Neural crest cell (in vitro differentiated cells): ENCODE measurements at regions not wholly inside any gene's neighbourhood (a gene's known extent, or its start where the extent isn't known, plus 50 kb on each side); places are given as distances from the start of the nearest gene placed in this dataset.

Experiments used
- DNase-seq: peaks from one replicate; pipeline ENCODE4 v3.0.0; 2021; ENCODE audit warnings: low read depth, mixed read lengths, low spot score
- H3K27ac Mint-ChIP-seq: one replicate; pipeline ENCODE4 v1.8.0; 2021; ENCODE audit warnings: mild to moderate bottlenecking, mixed read lengths; ENCODE audit not compliant: unreplicated experiment
- H3K27me3 Mint-ChIP-seq: 2 replicates; pipeline ENCODE4 v1.8.0; 2021; ENCODE audit warnings: low read depth, mild to moderate bottlenecking, mixed read lengths
- H3K36me3 Mint-ChIP-seq: 2 replicates; pipeline ENCODE4 v1.8.0; 2021; ENCODE audit warnings: low read depth, mild to moderate bottlenecking, mixed read lengths
- H3K4me1 Mint-ChIP-seq: 2 replicates; pipeline ENCODE4 v1.8.0; 2021; ENCODE audit warnings: mixed read lengths
- H3K4me3 Mint-ChIP-seq: one replicate; pipeline ENCODE4 v1.8.0; 2021; ENCODE audit warnings: mild to moderate bottlenecking, mixed read lengths
- H3K9me3 Mint-ChIP-seq: 2 replicates; pipeline ENCODE4 v1.8.0; 2021; ENCODE audit warnings: mixed read lengths
- TF ChIP-seq, protein P1 (sequence below): fragments of 200-600 bp; sonication (generic); conservative IDR thresholded peaks from 2 replicates; pipeline ENCODE4 v1.5.0; 2021; ENCODE audit warnings: antibody characterized with exemption, mild to moderate bottlenecking

DNA sequence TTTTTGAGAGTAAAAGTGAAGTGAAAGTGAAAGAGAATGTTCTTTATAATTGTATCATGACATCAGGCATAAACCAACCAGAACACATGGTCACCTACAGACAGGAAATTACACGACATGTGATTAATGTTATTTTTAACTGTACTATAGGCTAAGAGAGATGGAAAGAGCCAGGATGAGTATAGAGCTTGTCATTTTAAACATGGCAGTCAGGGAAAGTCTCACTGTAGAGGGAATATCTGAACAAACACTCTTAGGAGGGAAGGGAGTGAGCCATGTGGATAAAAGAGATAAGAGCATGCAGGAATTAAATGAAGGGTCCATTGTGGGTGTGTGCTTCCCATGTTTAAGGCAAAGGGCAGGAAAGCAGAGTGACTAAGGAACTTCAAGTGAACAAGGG is 599.1 kb upstream of the FAT3 start:
- H3K27me3 Mint-ChIP-seq = no peaks in the 10 kb centered on the region
- no peak overlapping the region for H3K27ac Mint-ChIP-seq
- no peaks in the 10 kb centered on the region for H3K9me3 Mint-ChIP-seq
- no peaks in the 10 kb centered on the region for H3K4me1 Mint-ChIP-seq
- no peaks in the 10 kb centered on the region for H3K36me3 Mint-ChIP-seq
- DNase-seq = no peak
- TF ChIP-seq, protein P1, sequence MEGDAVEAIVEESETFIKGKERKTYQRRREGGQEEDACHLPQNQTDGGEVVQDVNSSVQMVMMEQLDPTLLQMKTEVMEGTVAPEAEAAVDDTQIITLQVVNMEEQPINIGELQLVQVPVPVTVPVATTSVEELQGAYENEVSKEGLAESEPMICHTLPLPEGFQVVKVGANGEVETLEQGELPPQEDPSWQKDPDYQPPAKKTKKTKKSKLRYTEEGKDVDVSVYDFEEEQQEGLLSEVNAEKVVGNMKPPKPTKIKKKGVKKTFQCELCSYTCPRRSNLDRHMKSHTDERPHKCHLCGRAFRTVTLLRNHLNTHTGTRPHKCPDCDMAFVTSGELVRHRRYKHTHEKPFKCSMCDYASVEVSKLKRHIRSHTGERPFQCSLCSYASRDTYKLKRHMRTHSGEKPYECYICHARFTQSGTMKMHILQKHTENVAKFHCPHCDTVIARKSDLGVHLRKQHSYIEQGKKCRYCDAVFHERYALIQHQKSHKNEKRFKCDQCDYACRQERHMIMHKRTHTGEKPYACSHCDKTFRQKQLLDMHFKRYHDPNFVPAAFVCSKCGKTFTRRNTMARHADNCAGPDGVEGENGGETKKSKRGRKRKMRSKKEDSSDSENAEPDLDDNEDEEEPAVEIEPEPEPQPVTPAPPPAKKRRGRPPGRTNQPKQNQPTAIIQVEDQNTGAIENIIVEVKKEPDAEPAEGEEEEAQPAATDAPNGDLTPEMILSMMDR = no peak
- no peak overlapping the region for H3K4me3 Mint-ChIP-seq

DNA sequence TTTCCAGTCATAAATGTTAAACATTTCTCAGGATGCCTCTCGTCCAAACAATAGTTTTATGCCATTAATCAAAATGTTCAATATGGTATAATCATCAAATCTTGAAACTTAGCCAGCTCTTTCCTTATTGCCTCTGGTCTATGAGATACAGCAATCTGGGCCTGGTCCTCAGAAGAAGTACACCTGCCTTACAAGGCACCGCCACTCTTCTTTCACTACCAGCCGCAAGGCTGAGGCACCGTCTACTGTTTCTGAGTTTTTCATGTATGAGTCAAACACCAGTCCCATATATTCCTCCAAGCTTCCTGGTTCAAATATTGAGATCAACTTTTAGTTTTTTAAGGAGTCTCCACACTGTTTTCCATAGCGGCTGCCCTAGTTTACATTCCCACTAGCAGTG is 600.6 kb upstream of the FAT3 start:
- Mint-ChIP-seq H3K9me3 (no peaks in the 10 kb centered on the region), H3K4me3 (no peak overlapping the region), H3K27me3 (no peaks in the 10 kb centered on the region), H3K4me1 (no peaks in the 10 kb centered on the region), H3K36me3 (no peaks in the 10 kb centered on the region), H3K27ac (no peak overlapping the region)
- TF ChIP-seq, protein P1 = no peak
- no peak for DNase-seq

DNA sequence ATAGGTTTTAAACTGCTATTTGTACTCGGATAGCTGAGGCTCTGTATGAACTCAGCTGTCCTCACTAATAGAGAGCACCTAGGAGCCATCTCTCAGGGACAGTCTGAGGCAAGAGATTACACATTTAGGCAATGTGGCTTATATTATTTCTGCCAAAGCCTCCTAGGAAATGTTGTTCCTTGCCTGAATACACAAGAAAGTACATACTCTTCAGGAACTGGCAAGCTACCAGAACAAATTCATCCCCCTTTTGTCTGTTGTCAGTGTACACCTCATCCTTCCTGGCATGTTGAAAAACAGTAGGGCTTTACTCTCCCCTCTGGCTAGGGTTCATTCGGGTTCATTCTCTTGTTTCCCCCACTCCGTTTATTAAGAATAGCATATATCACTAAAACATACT is 615.9 kb upstream of the FAT3 start:
- Mint-ChIP-seq H3K27me3 (no peaks in the 10 kb centered on the region), H3K4me3 (no peak overlapping the region), H3K4me1 (no peaks in the 10 kb centered on the region), H3K27ac (no peak overlapping the region), H3K36me3 (no peaks in the 10 kb centered on the region), H3K9me3 (no peaks in the 10 kb centered on the region)
- TF ChIP-seq, protein P1 = no peak
- DNase-seq = no peak

DNA sequence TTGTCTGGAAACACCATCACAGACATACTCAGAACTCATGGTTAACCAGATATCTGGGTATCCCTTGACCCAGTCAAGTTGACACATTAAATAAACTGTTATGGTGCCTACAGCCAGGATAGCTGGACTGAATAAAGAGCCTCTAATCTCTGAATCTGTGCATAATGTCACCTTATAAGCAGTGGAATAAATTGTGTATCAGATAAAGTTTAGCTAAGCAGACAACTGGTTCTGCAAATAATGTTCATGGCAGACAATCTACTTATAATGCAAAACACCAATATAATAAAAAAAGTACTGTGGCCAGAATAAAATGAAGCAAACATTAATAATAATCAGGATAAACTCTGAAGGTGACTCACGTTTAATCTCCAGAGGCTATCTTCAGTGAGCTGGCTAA is 628.5 kb upstream of the FAT3 start:
- H3K27ac Mint-ChIP-seq = no peak overlapping the region
- peaks cover 7% of the 10 kb centered on the region for H3K9me3 Mint-ChIP-seq
- TF ChIP-seq, protein P1 = no peak
- no peak overlapping the region for H3K4me3 Mint-ChIP-seq
- H3K27me3 Mint-ChIP-seq = no peaks in the 10 kb centered on the region
- H3K4me1 Mint-ChIP-seq = no peaks in the 10 kb centered on the region
- no peak for DNase-seq
- no peaks in the 10 kb centered on the region for H3K36me3 Mint-ChIP-seq

DNA sequence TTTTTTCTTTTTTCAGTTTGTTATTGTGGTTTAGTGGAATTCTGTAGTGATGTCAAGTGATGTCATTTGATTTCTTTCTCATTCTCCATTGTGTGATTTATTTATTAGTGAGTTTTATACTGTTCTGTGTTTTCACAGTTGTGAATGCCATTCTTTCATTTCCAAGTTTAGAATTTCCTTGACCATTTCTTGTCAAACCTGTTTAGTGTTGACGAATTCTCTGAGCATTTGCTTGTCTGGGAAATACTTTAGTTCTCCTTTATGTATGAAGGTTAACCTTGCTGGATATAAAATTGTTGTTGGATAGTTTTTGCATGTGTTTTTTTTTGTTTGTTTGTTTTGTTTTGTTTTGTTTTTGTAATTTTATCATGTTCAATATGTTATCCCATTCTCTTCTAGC is 633.6 kb upstream of the FAT3 start:
- H3K4me1 Mint-ChIP-seq = no peaks in the 10 kb centered on the region
- no peak overlapping the region for H3K4me3 Mint-ChIP-seq
- DNase-seq = no peak
- H3K9me3 Mint-ChIP-seq = peaks cover 11% of the 10 kb centered on the region
- no peaks in the 10 kb centered on the region for H3K36me3 Mint-ChIP-seq
- H3K27me3 Mint-ChIP-seq = no peaks in the 10 kb centered on the region
- TF ChIP-seq, protein P1 = no peak
- H3K27ac Mint-ChIP-seq = no peak overlapping the region

DNA sequence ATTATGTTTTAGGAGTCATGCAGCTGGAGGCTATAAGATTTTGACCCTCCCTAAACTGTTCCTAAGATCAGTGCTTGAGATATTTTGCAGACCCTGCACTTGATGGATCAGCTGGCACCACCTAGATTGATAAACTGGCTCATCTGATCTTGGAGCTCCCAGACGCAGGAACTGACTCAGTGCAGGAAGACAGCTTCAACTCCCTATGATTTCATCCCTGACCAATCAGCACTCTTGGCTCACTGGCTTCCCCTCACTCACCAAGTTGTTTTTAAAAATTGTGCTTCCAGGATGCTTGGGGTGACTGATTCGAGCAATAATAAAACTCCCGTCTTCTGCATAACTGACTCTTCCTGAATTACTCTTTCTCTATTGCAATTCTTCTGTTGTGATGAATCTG is 637.5 kb upstream of the FAT3 start:
- no peak overlapping the region for H3K4me3 Mint-ChIP-seq
- H3K4me1 Mint-ChIP-seq = no peaks in the 10 kb centered on the region
- H3K36me3 Mint-ChIP-seq = no peaks in the 10 kb centered on the region
- no peak for DNase-seq
- H3K27ac Mint-ChIP-seq = no peak overlapping the region
- no peaks in the 10 kb centered on the region for H3K27me3 Mint-ChIP-seq
- peaks cover 8% of the 10 kb centered on the region for H3K9me3 Mint-ChIP-seq
- TF ChIP-seq, protein P1 = no peak
